Stimulated activated CD4-positive, alpha-beta T cell treated with anti-CD3 and anti-CD28 coated beads, Interleukin-1b, Interleukin-23, amount 100 ng/mL, for 1 hour (primary cell): ENCODE measurements at regions not wholly inside any gene's neighbourhood (a gene's known extent, or its start where the extent isn't known, plus 50 kb on each side); places are given as distances from the start of the nearest gene placed in this dataset.

ENCODE experiments used
- DNase-seq, 2 donors: peaks; one replicate each; pipeline ENCODE4 v3.0.0-alpha.2; 2020; ENCODE audit warnings: low read depth in 2 of 2

GRCh38 chr6:166050559-166050958, 117.1 kb downstream of the TBXT start:
- DNase-seq: no peak

GRCh38 chr6:166046982-166047381, 120.7 kb downstream of the TBXT start:
- DNase-seq: no peak

GRCh38 chr6:166046226-166046625, 121.4 kb downstream of the TBXT start:
- no peak for DNase-seq

GRCh38 chr6:166045860-166046200, 121.8 kb downstream of the TBXT start:
- no peak for DNase-seq

GRCh38 chr6:166045173-166045859, 122.3 kb downstream of the TBXT start:
- DNase-seq: no peak

- no peak for DNase-seq
Measured at GRCh38 chr6:166041277-166041676, 126.4 kb downstream of the TBXT start.

GRCh38 chr6:166040292-166040691, 127.4 kb downstream of the TBXT start:
- DNase-seq: no peak

- DNase-seq: no peak
Measured at GRCh38 chr6:166036316-166037095, 131.1 kb downstream of the TBXT start.

GRCh38 chr6:166032366-166033200, 135.1 kb downstream of the TBXT start:
- no peak for DNase-seq

- no peak for DNase-seq
Measured at GRCh38 chr6:166031275-166031674, 136.4 kb downstream of the TBXT start.

GRCh38 chr6:166029506-166029905, 138.1 kb downstream of the TBXT start:
- no peak for DNase-seq

- no peak for DNase-seq
Measured at GRCh38 chr6:166027761-166028160, 139.9 kb downstream of the TBXT start.

- DNase-seq: no peak
Measured at GRCh38 chr6:166026586-166027126, 141.0 kb downstream of the TBXT start.

- no peak for DNase-seq
Measured at GRCh38 chr6:166025149-166025898, 142.3 kb downstream of the TBXT start.

- DNase-seq: no peak
Measured at GRCh38 chr6:166024252-166024651, 143.4 kb downstream of the TBXT start.

- DNase-seq: no peak
Measured at GRCh38 chr6:166023273-166023989, 144.2 kb downstream of the TBXT start.

- DNase-seq: no peak
Measured at GRCh38 chr6:166021429-166021828, 146.2 kb downstream of the TBXT start.

GRCh38 chr6:166019214-166019613, 148.4 kb downstream of the TBXT start:
- no peak for DNase-seq

- no peak for DNase-seq
Measured at GRCh38 chr6:166017032-166017635, 150.5 kb downstream of the TBXT start.

GRCh38 chr6:166014966-166015365, 152.7 kb downstream of the TBXT start:
- DNase-seq: no peak
